PC-3 (cell line): ENCODE measurements at regions not wholly inside any gene's neighbourhood (a gene's known extent, or its start where the extent isn't known, plus 50 kb on each side); places are given as distances from the start of the nearest gene placed in this dataset.

Experiments used
- ATAC-seq: fragments of 200-7000 bp; cut with Tn5 transposase; 2 replicates; pipeline ENCODE4 v1.9.1; 2020; ENCODE audit warnings: mild to moderate bottlenecking, moderate library complexity
- BruUV-seq: library from RNA; stranded (reverse); fragments of 400-500 nt; replicated peaks from 2 replicates; lab custom pipeline; 2021; lab: Mats Ljungman, UMichigan
- CTCF ChIA-PET: fragments of 300-600 bp; sonication (Branson Sonifier 250); formaldehyde crosslinking; loops from one replicate; lab custom pipeline; 2022; ENCODE audit warnings: antibody characterized with exemption; lab: Charles Lee
- POLR2A ChIA-PET: fragments of 300-600 bp; sonication (Branson Sonifier 250); formaldehyde crosslinking; loops from one replicate; lab custom pipeline; 2022; ENCODE audit warnings: antibody characterized with exemption; ENCODE audit not compliant: unreplicated experiment; lab: Charles Lee
- DNase-seq: peaks from one replicate; pipeline ENCODE4 v3.0.0-alpha.2; 2015
- H2AFZ ChIP-seq: fragments of 300-600 bp; sonication (generic); 2 replicates; pipeline ENCODE4 v1.6.0; 2016; ENCODE audit warnings: antibody characterized with exemption, low read length
- H3F3A ChIP-seq: fragments of 300-600 bp; sonication (generic); one replicate; pipeline ENCODE4 v1.6.0; 2017; ENCODE audit warnings: antibody characterized with exemption, low read length, control low read depth, mild to moderate bottlenecking; ENCODE audit not compliant: unreplicated experiment
- H3K27ac ChIP-seq: fragments of 300-600 bp; sonication (generic); 2 replicates; pipeline ENCODE4 v1.5.1; 2016; ENCODE audit warnings: mild to moderate bottlenecking, low read length
- H3K27me3 ChIP-seq: fragments of 300-600 bp; sonication (generic); 2 replicates; pipeline ENCODE4 v1.6.1; 2016; ENCODE audit warnings: low read length, mixed read lengths
- H3K36me3 ChIP-seq: fragments of 300-600 bp; sonication (generic); 2 replicates; pipeline ENCODE4 v1.6.1; 2016; ENCODE audit warnings: low read depth, mixed run types, low read length, mixed read lengths
- H3K4me1 ChIP-seq: fragments of 300-600 bp; sonication (generic); 2 replicates; pipeline ENCODE4 v1.5.1; 2016; ENCODE audit warnings: low read length; ENCODE audit not compliant: insufficient read depth
- H3K4me2 ChIP-seq: fragments of 300-600 bp; sonication (generic); 2 replicates; pipeline ENCODE4 v1.6.0; 2016; ENCODE audit warnings: low read length
- H3K4me3 ChIP-seq: fragments of 300-600 bp; sonication (generic); 2 replicates; pipeline ENCODE4 v1.5.1; 2016; ENCODE audit warnings: mild to moderate bottlenecking, low read length, mixed read lengths
- H3K79me2 ChIP-seq: fragments of 300-600 bp; sonication (generic); 2 replicates; pipeline ENCODE4 v1.6.1; 2017; ENCODE audit warnings: low read length, mixed read lengths
- H3K9ac ChIP-seq: fragments of 300-600 bp; sonication (generic); 2 replicates; pipeline ENCODE4 v1.6.0; 2016; ENCODE audit warnings: mild to moderate bottlenecking, low read length
- H3K9me2 ChIP-seq: fragments of 300-600 bp; sonication (generic); replicated peaks from 2 replicates; pipeline ENCODE4 v1.6.1; 2016; ENCODE audit warnings: mixed run types, low read length, mixed read lengths
- H3K9me3 ChIP-seq: fragments of 300-600 bp; sonication (generic); 2 replicates; pipeline ENCODE4 v1.6.1; 2016; ENCODE audit warnings: low read length, mixed read lengths
- H4K20me1 ChIP-seq: fragments of 300-600 bp; sonication (generic); 2 replicates; pipeline ENCODE4 v1.6.1; 2016; ENCODE audit warnings: low read length, mixed read lengths
- CTCF ChIP-seq: fragments of 300-600 bp; sonication (generic); conservative IDR thresholded peaks from 2 replicates; pipeline ENCODE4 v1.5.1; 2017; ENCODE audit warnings: antibody characterized with exemption, low read depth, mild to moderate bottlenecking, low read length
- EZH2 ChIP-seq: fragments of 300-600 bp; sonication (generic); IDR thresholded peaks from one replicate; pipeline ENCODE4 v1.6.1; 2017; ENCODE audit warnings: antibody characterized with exemption, mild to moderate bottlenecking, low read length; ENCODE audit not compliant: unreplicated experiment
- EZH2phosphoT487 ChIP-seq: fragments of 300-600 bp; sonication (generic); IDR thresholded peaks from 2 replicates; pipeline ENCODE4 v1.6.1; 2018; ENCODE audit warnings: mild to moderate bottlenecking, antibody characterized with exemption, low read length, borderline replicate concordance
- intact Hi-C: fragments of 100-400 bp; cut with micrococcal nuclease; formaldehyde crosslinking; loops from 2 replicates; pipeline ENCODE4 v1.9.0; 2023

DNA sequence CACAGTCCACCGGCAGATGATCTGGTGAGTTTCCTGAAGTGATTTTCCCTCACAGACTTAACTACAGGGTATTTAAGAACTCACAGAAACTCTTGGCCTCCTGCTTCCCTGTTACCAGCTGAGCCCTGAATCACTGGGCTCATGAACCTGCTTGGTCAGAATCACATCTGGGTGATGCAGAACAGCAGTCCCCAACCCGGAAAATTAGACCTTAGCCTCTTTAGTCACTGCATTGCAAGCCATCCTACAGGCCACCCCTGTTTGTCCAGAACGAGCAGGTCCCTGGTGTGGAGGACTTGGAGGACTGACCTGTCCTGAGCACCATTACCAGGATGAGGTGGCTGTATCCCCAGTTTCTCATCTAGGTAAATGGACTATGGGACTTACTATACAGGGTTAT is 539.2 kb downstream of the TNS3 start:
- ATAC-seq (no peak), DNase-seq (no peak)
- H3K4me3 ChIP-seq = no peak overlapping the region
- H3K79me2 ChIP-seq = no peaks in the 10 kb centered on the region
- no peaks in the 10 kb centered on the region for H4K20me1 ChIP-seq
- no peak overlapping the region for H3K4me2 ChIP-seq
- H3K36me3 ChIP-seq = no peaks in the 10 kb centered on the region
- H3K9ac ChIP-seq = no peak overlapping the region
- H3K27me3 ChIP-seq = no peaks in the 10 kb centered on the region
- ChIA-PET POLR2A (no interaction called here), CTCF (no interaction called here)
- H3K27ac ChIP-seq = no peak overlapping the region
- TF ChIP-seq CTCF (no peak), EZH2 (no peak), EZH2phosphoT487 (no peak)
- no peaks in the 10 kb centered on the region for H3K4me1 ChIP-seq
- H2AFZ ChIP-seq = no peak overlapping the region
- no TSS peak for BruUV-seq
- H3K9me3 ChIP-seq = no peaks in the 10 kb centered on the region
- no peaks in the 10 kb centered on the region for H3F3A ChIP-seq
- intact Hi-C loops = no loop called here
- H3K9me2 ChIP-seq = no peaks in the 10 kb centered on the region

DNA sequence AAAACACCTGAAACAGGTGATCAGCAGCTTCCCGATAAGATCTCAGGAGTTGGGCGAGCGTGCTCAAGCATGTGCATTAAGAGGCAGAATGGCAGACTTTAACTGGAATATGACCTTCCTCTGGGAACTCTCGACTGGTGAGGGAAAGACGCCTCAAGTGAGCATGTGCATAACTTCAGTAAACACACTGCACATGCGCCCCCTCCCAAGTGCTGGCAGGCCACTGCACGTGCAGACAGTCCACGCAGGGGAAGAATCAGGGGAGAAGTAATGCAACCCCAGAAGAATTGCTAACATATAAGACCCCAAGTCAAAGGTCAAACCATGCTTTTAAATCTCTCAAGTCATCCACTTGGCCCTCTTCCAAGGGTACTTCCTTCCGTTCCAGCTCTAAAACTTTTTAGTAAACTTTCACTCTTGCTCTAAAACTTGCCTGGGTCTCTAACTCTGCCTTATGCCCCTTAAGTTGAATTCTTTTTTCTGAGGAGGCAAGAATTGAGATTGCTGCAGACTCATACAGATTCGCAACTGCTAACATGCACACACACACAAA is 541.0 kb downstream of the TNS3 start:
- Histone ChIP-seq H3K79me2 (no peaks in the 10 kb centered on the region), H3K27ac (no peak overlapping the region), H2AFZ (no peak overlapping the region), H4K20me1 (no peaks in the 10 kb centered on the region), H3K9me2 (no peaks in the 10 kb centered on the region), H3K4me2 (no peak overlapping the region), H3K27me3 (no peaks in the 10 kb centered on the region), H3K4me1 (no peaks in the 10 kb centered on the region), H3K9ac (no peak overlapping the region), H3F3A (no peaks in the 10 kb centered on the region), H3K9me3 (no peaks in the 10 kb centered on the region), H3K36me3 (no peaks in the 10 kb centered on the region), H3K4me3 (no peak overlapping the region)
- ATAC-seq (no peak), DNase-seq (no peak)
- intact Hi-C loops = no loop called here
- no TSS peak for BruUV-seq
- ChIA-PET POLR2A (no interaction called here), CTCF (no interaction called here)
- TF ChIP-seq CTCF (no peak), EZH2 (no peak), EZH2phosphoT487 (no peak)

DNA sequence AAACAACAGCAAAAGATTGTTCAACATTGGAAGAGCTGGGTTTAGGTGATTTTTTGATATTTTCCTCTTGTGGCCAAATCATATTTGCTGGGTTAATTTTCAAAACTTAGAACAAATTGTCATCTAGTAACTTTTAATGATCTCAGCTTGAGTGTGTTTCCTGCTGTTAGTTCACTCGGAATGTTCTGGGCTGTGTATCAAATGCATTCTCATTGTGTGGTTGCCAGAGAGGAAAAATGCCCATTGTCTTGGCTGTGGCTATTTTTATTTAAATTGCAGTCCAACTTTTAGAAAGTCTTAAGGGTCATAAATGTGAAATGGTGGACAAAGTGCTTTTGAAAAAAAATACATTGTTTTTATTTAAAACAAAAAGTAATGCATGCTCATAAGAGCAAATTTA is 542.0 kb downstream of the TNS3 start:
- Histone ChIP-seq H3K27me3 (no peaks in the 10 kb centered on the region), H3K79me2 (no peaks in the 10 kb centered on the region), H2AFZ (no peak overlapping the region), H3K4me3 (no peak overlapping the region), H4K20me1 (no peaks in the 10 kb centered on the region), H3K36me3 (no peaks in the 10 kb centered on the region), H3K4me2 (no peak overlapping the region), H3K27ac (no peak overlapping the region), H3K9ac (no peak overlapping the region), H3K9me2 (no peaks in the 10 kb centered on the region), H3K4me1 (no peaks in the 10 kb centered on the region), H3K9me3 (no peaks in the 10 kb centered on the region), H3F3A (no peaks in the 10 kb centered on the region)
- DNase-seq (peak; percentile 24), ATAC-seq (peak; percentile 74)
- intact Hi-C loops = no loop called here
- TF ChIP-seq CTCF = no peak
- no peak for TF ChIP-seq EZH2phosphoT487
- TF ChIP-seq EZH2 = no peak
- CTCF ChIA-PET = no interaction called here
- BruUV-seq = no TSS peak
- POLR2A ChIA-PET = no interaction called here
